GM12892 (cell line): ENCODE measurements at regions not wholly inside any gene's neighbourhood (a gene's known extent, or its start where the extent isn't known, plus 50 kb on each side); places are given as distances from the start of the nearest gene placed in this dataset.

Experiments
- DNase-seq: peaks from one replicate; pipeline ENCODE4 v3.0.0; 2011; ENCODE audit not compliant: insufficient read length
- FAIRE-seq: peaks from 2 replicates; lab custom pipeline; 2011; peaks lifted over from hg19 to GRCh38; lab: Jason Lieb, UNC
- POLR2A ChIP-seq: IDR thresholded peaks from 2 replicates; pipeline ENCODE4 v1.6.1; 2011; ENCODE audit warnings: low read depth, low read length, control low read depth
- POLR2AphosphoS5 ChIP-seq: IDR thresholded peaks from 2 replicates; pipeline ENCODE4 v1.6.1; 2011; ENCODE audit warnings: low read depth, low read length, control low read depth
- TAF1 ChIP-seq: IDR thresholded peaks from 2 replicates; pipeline ENCODE4 v1.6.1; 2011; ENCODE audit warnings: low read depth, mild to moderate bottlenecking, control low read depth, low read length, borderline replicate concordance

GRCh38 chr2:82657106-82657505 is 1802.0 kb downstream of the SUCLG1 start:
- TF ChIP-seq TAF1 = no peak
- DNase-seq (no peak), FAIRE-seq (no peak)

GRCh38 chr2:82656420-82656819 is 1802.7 kb downstream of the SUCLG1 start:
- FAIRE-seq = no peak
- TF ChIP-seq POLR2AphosphoS5 = no peak
- no peak for TF ChIP-seq TAF1
- TF ChIP-seq POLR2A = no peak

GRCh38 chr2:82652117-82652516 is 1807.0 kb downstream of the SUCLG1 start:
- FAIRE-seq = no peak
- TF ChIP-seq POLR2A = no peak
- TF ChIP-seq TAF1 = no peak
- TF ChIP-seq POLR2AphosphoS5 = no peak
- no peak for DNase-seq

More at GRCh38 chr2:82656420-82656819, 1802.7 kb downstream of the SUCLG1 start:
- no peak for DNase-seq

GRCh38 chr2:82650038-82650437 is 1809.0 kb downstream of the SUCLG1 start:
- no peak for TF ChIP-seq POLR2AphosphoS5
- FAIRE-seq (no peak), DNase-seq (no peak)

- TF ChIP-seq POLR2A (no peak), POLR2AphosphoS5 (no peak), TAF1 (no peak)
- DNase-seq = no peak
- FAIRE-seq = no peak
Measured at GRCh38 chr2:82641598-82642180, 1817.4 kb downstream of the SUCLG1 start.

GRCh38 chr2:82636402-82637020 is 1822.6 kb downstream of the SUCLG1 start:
- no peak for TF ChIP-seq POLR2A
- no peak for TF ChIP-seq POLR2AphosphoS5
- no peak for TF ChIP-seq TAF1
- no peak for DNase-seq
- FAIRE-seq = no peak

GRCh38 chr2:82599021-82599420 is 1860.1 kb downstream of the SUCLG1 start:
- FAIRE-seq (no peak), DNase-seq (no peak)
- TF ChIP-seq POLR2AphosphoS5 (no peak), TAF1 (no peak), POLR2A (no peak)

- DNase-seq (no peak), FAIRE-seq (no peak)
- TF ChIP-seq POLR2AphosphoS5 (no peak), TAF1 (no peak), POLR2A (no peak)
Measured at GRCh38 chr2:82596581-82596980, 1862.5 kb downstream of the SUCLG1 start.

- FAIRE-seq (no peak), DNase-seq (no peak)
- TF ChIP-seq TAF1 = no peak
- TF ChIP-seq POLR2AphosphoS5 = no peak
Measured at GRCh38 chr2:82591718-82592117, 1867.4 kb downstream of the SUCLG1 start.

GRCh38 chr2:82576656-82577055 is 1882.4 kb downstream of the SUCLG1 start:
- DNase-seq = no peak
- FAIRE-seq = no peak
- TF ChIP-seq TAF1 (no peak), POLR2A (no peak), POLR2AphosphoS5 (no peak)

GRCh38 chr2:82539280-82539621 is 1919.8 kb downstream of the SUCLG1 start:
- TF ChIP-seq POLR2A = no peak
- no peak for TF ChIP-seq POLR2AphosphoS5
- no peak for TF ChIP-seq TAF1
- FAIRE-seq = no peak
- DNase-seq = no peak

GRCh38 chr2:82538590-82539279 is 1920.3 kb downstream of the SUCLG1 start:
- DNase-seq (no peak), FAIRE-seq (no peak)
- TF ChIP-seq POLR2AphosphoS5 (no peak), POLR2A (no peak), TAF1 (no peak)

- TF ChIP-seq POLR2AphosphoS5 (no peak), POLR2A (no peak), TAF1 (no peak)
- no peak for DNase-seq
- no peak for FAIRE-seq
Measured at GRCh38 chr2:82528288-82528687, 1930.8 kb downstream of the SUCLG1 start.
